Gastrocnemius medialis (tissue), 4 donors: ENCODE measurements at regions not wholly inside any gene's neighbourhood (a gene's known extent, or its start where the extent isn't known, plus 50 kb on each side); places are given as distances from the start of the nearest gene placed in this dataset.
"Not testable (repeated sequence)": the region's sequence is repeated elsewhere in the genome, so short reads cannot be mapped to it uniquely, and the experiment has no call there.

Experiments
- ATAC-seq, 2 donors: fragments of 150-250 bp; one replicate each; pipeline ENCODE4 v1.9.1; 2016
- DNase-seq, 2 donors: peaks; one replicate each; pipeline ENCODE4 v3.0.0-alpha.2; 2019
- H3K27ac ChIP-seq, 4 donors: fragments of 200-600 bp; sonication (generic); 1 replicate in 1 of 4; 2 replicates in 3 of 4; pipeline ENCODE4 v1.5.1; 2016 to 2018; ENCODE audit warnings: mild to moderate bottlenecking in 2 of 4, moderate library complexity in 1 of 4
- H3K27me3 ChIP-seq, 3 donors: fragments of 200-600 bp; sonication (generic) in 2 of 3; 1 replicate in 1 of 3; 2 replicates in 2 of 3; pipeline versions ENCODE4 v1.5.1 to v1.6.0; 2016 to 2019; ENCODE audit warnings: mild to moderate bottlenecking in 1 of 3, moderate library complexity in 1 of 3
- H3K36me3 ChIP-seq, 2 donors: fragments of 200-600 bp; sonication (generic) in 1 of 2; one replicate each; pipeline ENCODE4 v1.5.1; 2017 to 2018
- H3K4me1 ChIP-seq, 2 donors: fragments of 200-600 bp; sonication (generic) in 1 of 2; one replicate each; pipeline ENCODE4 v1.5.1; 2016 to 2017; ENCODE audit warnings: mild to moderate bottlenecking in 2 of 2
- H3K4me3 ChIP-seq, 4 donors: fragments of 200-600 bp; sonication (generic) in 3 of 4; 1 replicate in 1 of 4; 2 replicates in 3 of 4; pipeline ENCODE4 v1.5.1; 2016 to 2019; ENCODE audit warnings: mild to moderate bottlenecking in 2 of 4
- H3K9me3 ChIP-seq, 3 donors: fragments of 200-600 bp; sonication (generic) in 2 of 3; 1 replicate in 1 of 3; 2 replicates in 2 of 3; pipeline ENCODE4 v1.5.1; 2016 to 2019
- POLR2A ChIP-seq, 2 donors: fragments of 450-650 bp; IDR thresholded peaks; one replicate each; pipeline ENCODE4 v1.6.1; 2017; ENCODE audit warnings: antibody characterized with exemption in 2 of 2, mild to moderate bottlenecking in 2 of 2, moderate library complexity in 2 of 2
- in situ Hi-C, 4 donors: fragments of 200-750 bp; cut with MboI; loops; one replicate each; pipeline versions ENCODE4 v1.15.0 to v1.8.0; 2017; ENCODE audit warnings: low sequenced_read_pairs in 4 of 4
- intact Hi-C: fragments of 100-400 bp; cut with DNase I; formaldehyde crosslinking; loops from one replicate; pipeline ENCODE4 v1.15.1; 2023; ENCODE audit warnings: low total_unique reads
- TF ChIP-seq, protein P1 (sequence below), 5 experiments: fragments of 450-650 bp in 3 of 5; fragments of 200-600 bp in 2 of 5; sonication (generic) in 2 of 5; IDR thresholded peaks in 4 of 5; conservative IDR thresholded peaks in 1 of 5; 1 replicate in 4 of 5; 2 replicates in 1 of 5; pipeline ENCODE4 v1.5.1; 2016 to 2019; ENCODE audit warnings: antibody characterized with exemption in 5 of 5, mild to moderate bottlenecking in 3 of 5, moderate library complexity in 3 of 5

DNA sequence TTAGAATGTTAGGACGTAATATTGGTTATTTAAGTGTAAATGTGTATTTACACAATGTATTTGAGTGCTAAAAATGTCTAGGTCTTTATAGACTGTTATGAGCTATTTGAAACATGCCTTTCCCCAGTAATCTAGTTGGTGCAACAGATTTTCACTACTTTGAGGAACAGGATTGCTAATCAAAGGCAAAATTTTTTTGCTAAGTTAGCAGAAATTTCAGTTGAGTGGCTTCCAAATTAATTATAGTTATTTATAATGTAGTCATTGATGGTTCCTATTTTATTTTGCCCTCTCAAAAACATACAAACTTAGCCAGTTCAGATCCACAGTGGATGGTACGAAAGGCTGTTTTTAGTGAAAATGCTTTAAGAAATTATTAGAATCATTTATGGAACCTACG lies 78.7 kb upstream of the LYZL2 start:
- intact Hi-C loops (no loop called here), in situ Hi-C loops (no loop called here)

GRCh38 chr10:30706189-30706588 lies 76.6 kb upstream of the LYZL2 start:
- DNase-seq, H3K9me3 ChIP-seq, intact Hi-C loops, H3K27ac ChIP-seq, H3K4me3 ChIP-seq, ATAC-seq, H3K36me3 ChIP-seq, H3K4me1 ChIP-seq, in situ Hi-C loops, H3K27me3 ChIP-seq: not testable (repeated sequence)

More for the DNA sequence above, 78.7 kb upstream of the LYZL2 start:
- TF ChIP-seq, protein P1, sequence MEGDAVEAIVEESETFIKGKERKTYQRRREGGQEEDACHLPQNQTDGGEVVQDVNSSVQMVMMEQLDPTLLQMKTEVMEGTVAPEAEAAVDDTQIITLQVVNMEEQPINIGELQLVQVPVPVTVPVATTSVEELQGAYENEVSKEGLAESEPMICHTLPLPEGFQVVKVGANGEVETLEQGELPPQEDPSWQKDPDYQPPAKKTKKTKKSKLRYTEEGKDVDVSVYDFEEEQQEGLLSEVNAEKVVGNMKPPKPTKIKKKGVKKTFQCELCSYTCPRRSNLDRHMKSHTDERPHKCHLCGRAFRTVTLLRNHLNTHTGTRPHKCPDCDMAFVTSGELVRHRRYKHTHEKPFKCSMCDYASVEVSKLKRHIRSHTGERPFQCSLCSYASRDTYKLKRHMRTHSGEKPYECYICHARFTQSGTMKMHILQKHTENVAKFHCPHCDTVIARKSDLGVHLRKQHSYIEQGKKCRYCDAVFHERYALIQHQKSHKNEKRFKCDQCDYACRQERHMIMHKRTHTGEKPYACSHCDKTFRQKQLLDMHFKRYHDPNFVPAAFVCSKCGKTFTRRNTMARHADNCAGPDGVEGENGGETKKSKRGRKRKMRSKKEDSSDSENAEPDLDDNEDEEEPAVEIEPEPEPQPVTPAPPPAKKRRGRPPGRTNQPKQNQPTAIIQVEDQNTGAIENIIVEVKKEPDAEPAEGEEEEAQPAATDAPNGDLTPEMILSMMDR (IDR thresholded peaks at IDR 0.05 in 4 of 5, conservative IDR thresholded peaks at IDR 0.05 in 1 of 5) = no peak
- no peak for TF ChIP-seq POLR2A (IDR thresholded peaks at IDR 0.05)
- Histone ChIP-seq H3K4me3 (no peak overlapping the region), H3K4me1 (no peaks in the 10 kb centered on the region), H3K36me3 (no peaks in the 10 kb centered on the region), H3K27ac (no peak overlapping the region), H3K9me3 (no peaks in the 10 kb centered on the region), H3K27me3 (no peaks in the 10 kb centered on the region)
- DNase-seq = no peak
- no peak for ATAC-seq

DNA sequence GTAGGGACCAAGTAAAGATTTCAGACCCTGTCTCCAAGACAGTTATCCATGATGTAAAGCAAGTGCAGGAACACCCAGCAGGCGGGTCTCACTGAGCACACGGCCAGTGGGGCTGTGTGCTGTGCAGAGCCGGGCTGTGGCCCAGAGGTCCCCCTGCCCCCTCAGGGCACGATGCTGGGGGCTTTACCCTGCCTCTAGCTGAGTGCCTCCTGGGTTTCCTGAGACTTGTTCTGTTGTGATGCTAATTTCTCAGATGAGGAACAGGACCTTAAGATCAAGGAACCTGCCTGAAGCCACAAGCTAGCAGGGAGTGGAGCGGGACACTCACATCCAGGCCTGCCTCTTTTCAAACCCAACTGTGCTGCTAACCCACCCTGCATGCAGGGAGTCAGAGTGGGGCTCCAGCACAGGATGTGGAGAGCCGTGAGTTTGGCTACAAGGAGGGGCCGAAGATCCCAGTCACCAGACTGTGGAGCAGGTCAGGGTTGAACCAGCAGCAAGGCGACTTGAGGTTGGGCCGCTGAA lies 76.1 kb upstream of the LYZL2 start:
- Histone ChIP-seq H3K9me3 (no peaks in the 10 kb centered on the region), H3K4me1 (no peaks in the 10 kb centered on the region), H3K27ac (no peak overlapping the region), H3K27me3 (no peaks in the 10 kb centered on the region), H3K4me3 (no peak overlapping the region), H3K36me3 (no peaks in the 10 kb centered on the region)
- in situ Hi-C loops = no loop called here
- intact Hi-C loops = no loop called here
- ATAC-seq (no peak), DNase-seq (no peak)
- TF ChIP-seq POLR2A (IDR thresholded peaks at IDR 0.05) = no peak
- TF ChIP-seq, protein P1 (IDR thresholded peaks at IDR 0.05 in 4 of 5, conservative IDR thresholded peaks at IDR 0.05 in 1 of 5) = no peak

DNA sequence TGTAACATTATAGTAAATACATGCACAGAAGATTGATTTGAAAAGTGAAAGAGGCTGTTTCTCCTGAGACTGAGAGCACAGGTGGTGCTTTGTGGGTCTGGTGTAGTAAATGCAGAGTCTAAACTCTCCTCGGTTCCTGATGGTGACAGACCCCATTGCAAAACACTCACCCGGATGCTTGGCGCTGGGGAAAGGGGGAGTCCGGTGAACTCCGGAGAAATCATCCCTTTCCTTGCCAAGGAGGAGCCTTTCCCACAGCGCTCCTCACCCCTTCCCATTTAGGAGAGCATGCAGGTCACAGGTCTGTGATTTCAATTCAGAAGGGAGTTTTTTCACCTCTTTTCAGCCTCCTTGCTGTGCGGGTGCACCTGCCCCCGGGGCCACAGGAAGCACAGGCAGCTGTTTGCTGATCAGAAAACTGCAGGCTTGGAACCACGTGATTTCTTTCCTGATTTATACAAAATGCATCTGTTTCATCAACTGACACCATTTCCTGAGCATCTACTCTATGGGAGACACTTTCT lies 75.6 kb upstream of the LYZL2 start:
- TF ChIP-seq, protein P1 (IDR thresholded peaks at IDR 0.05 in 4 of 5, conservative IDR thresholded peaks at IDR 0.05 in 1 of 5) = no peak
- TF ChIP-seq POLR2A (IDR thresholded peaks at IDR 0.05) = no peak
- Histone ChIP-seq H3K4me1 (no peaks in the 10 kb centered on the region), H3K4me3 (no peak overlapping the region), H3K36me3 (no peaks in the 10 kb centered on the region), H3K9me3 (no peaks in the 10 kb centered on the region), H3K27me3 (no peaks in the 10 kb centered on the region), H3K27ac (no peak overlapping the region)
- ATAC-seq (no peak), DNase-seq (no peak)
- in situ Hi-C loops = no loop called here
- intact Hi-C loops = no loop called here

DNA sequence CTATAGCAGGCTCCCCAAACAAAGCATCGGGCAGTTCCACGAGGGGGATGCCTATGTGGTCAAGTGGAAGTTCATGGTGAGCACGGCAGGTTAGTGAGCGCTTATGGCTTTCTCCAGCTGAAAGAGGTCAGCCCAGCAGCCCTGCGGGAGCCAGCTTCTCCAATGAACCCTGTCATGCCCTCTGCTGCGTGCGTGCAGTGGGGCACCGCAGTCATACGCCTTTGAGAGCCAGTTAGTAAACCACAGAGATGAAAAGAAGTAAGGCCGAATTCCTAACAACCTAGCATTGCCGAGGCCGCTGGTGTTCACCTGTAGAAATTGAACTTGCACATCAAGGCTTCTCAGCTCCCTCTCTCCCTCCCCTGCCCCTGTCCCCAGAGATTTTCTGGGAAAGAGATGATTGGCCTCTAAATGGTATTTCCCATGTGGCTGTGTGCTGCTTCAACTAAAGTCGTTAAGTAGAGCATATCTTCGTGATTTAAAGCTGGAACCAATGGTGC lies 75.1 kb upstream of the LYZL2 start:
- H3K27ac ChIP-seq, ATAC-seq, in situ Hi-C loops, H3K4me1 ChIP-seq, H3K27me3 ChIP-seq, H3K9me3 ChIP-seq, intact Hi-C loops, H3K36me3 ChIP-seq, DNase-seq, H3K4me3 ChIP-seq: not testable (repeated sequence)
